Caco-2 (cell line): ENCODE measurements at regions not wholly inside any gene's neighbourhood (a gene's known extent, or its start where the extent isn't known, plus 50 kb on each side); places are given as distances from the start of the nearest gene placed in this dataset.

Source experiments
- BruUV-seq: library from RNA; stranded (reverse); fragments of 400-500 nt; replicated peaks from 2 replicates; lab custom pipeline; 2021; lab: Mats Ljungman, UMichigan
- CTCF ChIA-PET: fragments of 300-600 bp; sonication (Branson Sonifier 250); formaldehyde crosslinking; loops from one replicate; lab custom pipeline; 2022; ENCODE audit warnings: antibody characterized with exemption; lab: Charles Lee
- POLR2A ChIA-PET: fragments of 300-600 bp; sonication (Branson Sonifier 250); formaldehyde crosslinking; loops from one replicate; lab custom pipeline; 2022; ENCODE audit warnings: antibody characterized with exemption; lab: Charles Lee
- DNase-seq, 2 experiments: peaks; one replicate each; pipeline versions ENCODE4 v3.0.0 to v3.0.0-alpha.2; 2020 to 2022
- H3K27me3 ChIP-seq: replicated peaks from 2 replicates; pipeline ENCODE4 v1.6.0; 2011; ENCODE audit warnings: low read length; ENCODE audit not compliant: control insufficient read depth, insufficient read depth
- H3K36me3 ChIP-seq: 2 replicates; pipeline ENCODE4 v1.5.1; 2011; ENCODE audit warnings: low read length; ENCODE audit not compliant: control insufficient read depth, insufficient read depth
- H3K4me1 ChIP-seq: fragments of 250-450 bp; sonication (Bioruptor Pico); 2 replicates; pipeline ENCODE4 v1.5.1; 2020; ENCODE audit warnings: mild to moderate bottlenecking
- H3K4me3 ChIP-seq: 2 replicates; pipeline ENCODE4 v1.5.1; 2011; ENCODE audit warnings: low read depth, mild to moderate bottlenecking, control low read depth, low read length
- H3K9me3 ChIP-seq: fragments of 250-450 bp; sonication (Bioruptor Pico); 2 replicates; pipeline ENCODE4 v1.5.1; 2020; ENCODE audit warnings: mild to moderate bottlenecking, moderate library complexity
- H3K27ac Mint-ChIP-seq: one replicate; pipeline ENCODE4 v1.8.0; 2022; ENCODE audit warnings: mixed read lengths; ENCODE audit not compliant: unreplicated experiment
- H3K27me3 Mint-ChIP-seq: one replicate; pipeline ENCODE4 v1.8.0; 2022; ENCODE audit warnings: mixed read lengths; ENCODE audit not compliant: insufficient read depth, unreplicated experiment
- H3K36me3 Mint-ChIP-seq: one replicate; pipeline ENCODE4 v1.8.0; 2022; ENCODE audit warnings: mild to moderate bottlenecking, mixed read lengths; ENCODE audit not compliant: insufficient read depth, unreplicated experiment
- H3K4me1 Mint-ChIP-seq: one replicate; pipeline ENCODE4 v1.8.0; 2022; ENCODE audit warnings: low read depth, mixed read lengths; ENCODE audit not compliant: unreplicated experiment
- H3K4me3 Mint-ChIP-seq: one replicate; pipeline ENCODE4 v1.8.0; 2022; ENCODE audit warnings: mild to moderate bottlenecking, moderate library complexity, mixed read lengths; ENCODE audit not compliant: unreplicated experiment
- H3K9me3 Mint-ChIP-seq: one replicate; pipeline ENCODE4 v1.8.0; 2022; ENCODE audit warnings: mixed read lengths; ENCODE audit not compliant: unreplicated experiment
- intact Hi-C: fragments of 100-400 bp; cut with micrococcal nuclease; formaldehyde crosslinking; loops from one replicate; pipeline ENCODE4 v1.10.0; 2022; ENCODE audit not compliant: unreplicated experiment
- TF ChIP-seq, protein P1 (sequence below), 2 experiments: fragments of 200-600 bp in 1 of 2; IDR thresholded peaks; 1 replicate in 1 of 2; 2 replicates in 1 of 2; pipeline versions ENCODE4 v1.5.1 to v1.8.0; 2011 to 2022; ENCODE audit warnings: antibody characterized with exemption in 1 of 2, control low read depth in 1 of 2, inconsistent platforms in 1 of 2, low read depth in 1 of 2, low read length in 1 of 2, mild to moderate bottlenecking in 1 of 2, moderate library complexity in 1 of 2; ENCODE audit not compliant: insufficient read depth in 1 of 2, severe bottlenecking in 1 of 2, unreplicated experiment in 1 of 2

DNA sequence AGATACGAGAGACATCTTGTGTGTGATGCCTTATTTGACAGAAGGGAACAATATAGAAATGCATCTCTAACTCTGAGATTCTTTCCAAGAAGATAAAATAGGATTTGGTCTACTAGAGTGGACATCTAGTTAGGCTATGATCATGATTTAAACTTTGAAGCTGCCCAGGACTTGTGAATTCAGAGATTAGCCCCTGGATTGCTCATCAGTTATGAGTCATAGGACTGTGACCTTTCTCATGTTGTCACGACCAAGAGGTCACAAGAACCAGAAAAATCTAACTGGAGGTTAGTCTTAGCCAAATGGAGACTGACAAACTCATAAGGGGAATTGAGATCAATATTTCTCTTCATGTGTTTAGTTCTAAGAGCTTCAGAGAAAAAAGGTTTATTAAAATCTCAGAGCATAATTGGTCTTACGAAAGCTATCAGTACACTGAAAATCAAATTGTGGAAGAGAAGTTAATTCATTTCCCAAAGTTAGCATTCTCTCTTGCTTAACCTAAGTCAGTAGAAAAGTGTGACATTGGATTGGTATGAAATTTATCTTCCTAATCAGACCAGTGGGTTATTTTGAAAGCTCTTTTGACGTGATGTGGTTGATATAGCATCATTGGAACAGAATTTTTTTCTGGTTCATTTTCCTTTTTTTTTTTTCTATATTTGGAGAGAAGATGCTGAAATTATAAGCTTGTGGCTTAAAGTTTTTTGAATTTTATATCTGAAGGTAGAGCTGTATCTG, 245.7 kb downstream of the RNF144B start:
- no peaks in the 10 kb centered on the region for H3K9me3 Mint-ChIP-seq
- CTCF ChIA-PET, result interaction anchor here (1.1 kb wide), 1 partner anchor 120 kb away, joined by 3 read pairs; no protein-coding TSS in a partner anchor
- H3K4me3 ChIP-seq, result no peak overlapping the region
- intact Hi-C loops, result no loop called here
- H3K36me3 Mint-ChIP-seq, result no peaks in the 10 kb centered on the region
- POLR2A ChIA-PET, result no interaction called here
- peaks cover 8% of the 10 kb centered on the region for H3K27me3 Mint-ChIP-seq
- no peaks in the 10 kb centered on the region for H3K27me3 ChIP-seq
- H3K4me1 ChIP-seq, result no peaks in the 10 kb centered on the region
- no TSS peak for BruUV-seq
- DNase-seq, result no peak
- H3K9me3 ChIP-seq, result no peaks in the 10 kb centered on the region
- no peak overlapping the region for H3K4me3 Mint-ChIP-seq
- H3K27ac Mint-ChIP-seq, result no peak overlapping the region
- TF ChIP-seq, protein P1, sequence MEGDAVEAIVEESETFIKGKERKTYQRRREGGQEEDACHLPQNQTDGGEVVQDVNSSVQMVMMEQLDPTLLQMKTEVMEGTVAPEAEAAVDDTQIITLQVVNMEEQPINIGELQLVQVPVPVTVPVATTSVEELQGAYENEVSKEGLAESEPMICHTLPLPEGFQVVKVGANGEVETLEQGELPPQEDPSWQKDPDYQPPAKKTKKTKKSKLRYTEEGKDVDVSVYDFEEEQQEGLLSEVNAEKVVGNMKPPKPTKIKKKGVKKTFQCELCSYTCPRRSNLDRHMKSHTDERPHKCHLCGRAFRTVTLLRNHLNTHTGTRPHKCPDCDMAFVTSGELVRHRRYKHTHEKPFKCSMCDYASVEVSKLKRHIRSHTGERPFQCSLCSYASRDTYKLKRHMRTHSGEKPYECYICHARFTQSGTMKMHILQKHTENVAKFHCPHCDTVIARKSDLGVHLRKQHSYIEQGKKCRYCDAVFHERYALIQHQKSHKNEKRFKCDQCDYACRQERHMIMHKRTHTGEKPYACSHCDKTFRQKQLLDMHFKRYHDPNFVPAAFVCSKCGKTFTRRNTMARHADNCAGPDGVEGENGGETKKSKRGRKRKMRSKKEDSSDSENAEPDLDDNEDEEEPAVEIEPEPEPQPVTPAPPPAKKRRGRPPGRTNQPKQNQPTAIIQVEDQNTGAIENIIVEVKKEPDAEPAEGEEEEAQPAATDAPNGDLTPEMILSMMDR (IDR thresholded peaks at IDR 0.05; ENCODE audit: insufficient read depth in 1 of 2, low read depth in 1 of 2, low read length in 1 of 2, severe bottlenecking in 1 of 2, unreplicated experiment in 1 of 2), result no peak
- H3K4me1 Mint-ChIP-seq, result no peaks in the 10 kb centered on the region
- H3K36me3 ChIP-seq, result no peaks in the 10 kb centered on the region

DNA sequence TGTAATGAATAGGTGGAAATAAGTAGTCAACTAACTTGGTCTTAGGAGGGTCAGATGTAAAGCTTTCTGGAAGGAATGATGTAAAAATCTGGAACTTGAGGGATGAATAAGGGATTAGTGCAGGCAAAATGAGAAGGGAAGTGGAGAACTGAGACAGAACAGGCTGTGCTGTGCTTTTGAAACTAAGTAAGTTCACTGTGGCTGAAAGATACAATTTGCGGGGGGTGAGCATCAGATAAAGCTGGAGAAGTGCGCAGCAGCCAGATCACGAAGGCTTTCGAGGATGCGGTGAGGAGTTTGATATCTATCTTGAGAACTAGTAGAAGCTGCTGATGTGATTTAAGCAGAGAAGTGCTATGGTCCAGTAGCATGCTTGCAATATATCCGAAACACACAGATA, 247.8 kb downstream of the RNF144B start:
- no peaks in the 10 kb centered on the region for H3K9me3 Mint-ChIP-seq
- peaks cover 14% of the 10 kb centered on the region for H3K27me3 Mint-ChIP-seq

DNA sequence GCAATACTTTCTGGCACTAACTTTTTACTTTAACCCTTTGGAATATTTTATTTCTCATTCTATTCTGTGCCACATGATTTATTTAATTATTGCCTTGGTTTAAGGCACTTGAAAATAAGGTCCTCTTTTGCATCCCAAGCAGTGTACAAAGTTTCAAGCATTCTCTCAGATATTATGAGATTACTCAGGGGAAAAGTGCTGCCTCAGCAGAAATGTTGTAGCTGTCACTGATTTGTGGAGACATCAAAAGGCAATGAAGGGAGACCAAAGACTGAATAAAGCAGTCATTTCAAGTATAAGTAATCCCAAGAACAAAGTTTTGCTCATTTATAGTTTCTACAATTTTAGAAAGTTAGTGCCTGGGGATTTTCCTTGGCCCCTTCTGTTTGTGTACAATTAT, 253.0 kb downstream of the RNF144B start:
- no peaks in the 10 kb centered on the region for H3K36me3 Mint-ChIP-seq
- POLR2A ChIA-PET, result no interaction called here
- no peaks in the 10 kb centered on the region for H3K4me1 ChIP-seq
- no peaks in the 10 kb centered on the region for H3K9me3 ChIP-seq
- H3K4me1 Mint-ChIP-seq, result no peaks in the 10 kb centered on the region
- H3K27ac Mint-ChIP-seq, result no peak overlapping the region
- H3K4me3 Mint-ChIP-seq, result no peak overlapping the region
- no peaks in the 10 kb centered on the region for H3K36me3 ChIP-seq
- H3K27me3 Mint-ChIP-seq, result peaks cover 6% of the 10 kb centered on the region
- TF ChIP-seq, protein P1 (IDR thresholded peaks at IDR 0.05; ENCODE audit: insufficient read depth in 1 of 2, low read depth in 1 of 2, low read length in 1 of 2, severe bottlenecking in 1 of 2, unreplicated experiment in 1 of 2), result no peak
- no peak for DNase-seq
- H3K4me3 ChIP-seq, result no peak overlapping the region
- BruUV-seq, result no TSS peak
- CTCF ChIA-PET, result no interaction called here
- H3K9me3 Mint-ChIP-seq, result no peaks in the 10 kb centered on the region
- H3K27me3 ChIP-seq, result no peaks in the 10 kb centered on the region
- intact Hi-C loops, result no loop called here

More for the DNA sequence above, 247.8 kb downstream of the RNF144B start:
- no peak overlapping the region for H3K4me3 Mint-ChIP-seq
- H3K4me1 Mint-ChIP-seq, result no peaks in the 10 kb centered on the region
- Histone ChIP-seq H3K36me3 (no peaks in the 10 kb centered on the region), H3K27me3 (no peaks in the 10 kb centered on the region), H3K9me3 (no peaks in the 10 kb centered on the region), H3K4me1 (no peaks in the 10 kb centered on the region), H3K4me3 (no peak overlapping the region)
- TF ChIP-seq, protein P1 (IDR thresholded peaks at IDR 0.05; ENCODE audit: insufficient read depth in 1 of 2, low read depth in 1 of 2, low read length in 1 of 2, severe bottlenecking in 1 of 2, unreplicated experiment in 1 of 2), result no peak
- DNase-seq, result no peak
- POLR2A ChIA-PET, result no interaction called here
- BruUV-seq, result no TSS peak
- intact Hi-C loops, result no loop called here
- no peaks in the 10 kb centered on the region for H3K36me3 Mint-ChIP-seq
- CTCF ChIA-PET, result no interaction called here
- no peak overlapping the region for H3K27ac Mint-ChIP-seq
